Esophagus squamous epithelium (tissue), 4 donors: ENCODE measurements at regions not wholly inside any gene's neighbourhood (a gene's known extent, or its start where the extent isn't known, plus 50 kb on each side); places are given as distances from the start of the nearest gene placed in this dataset.

Experiments
- CTCF ChIP-seq, 6 experiments: fragments of 450-650 bp in 4 of 6; fragments of 200-600 bp in 2 of 6; sonication (generic) in 2 of 6; IDR thresholded peaks; one replicate each; pipeline ENCODE4 v1.5.1; 2016 to 2019; ENCODE audit warnings: antibody characterized with exemption in 6 of 6, mild to moderate bottlenecking in 4 of 6, moderate library complexity in 4 of 6
- POLR2A ChIP-seq, 4 donors: fragments of 450-650 bp; IDR thresholded peaks; one replicate each; pipeline ENCODE4 v1.6.1; 2017; ENCODE audit warnings: antibody characterized with exemption in 4 of 4, mild to moderate bottlenecking in 4 of 4, moderate library complexity in 3 of 4

- TF ChIP-seq CTCF (IDR thresholded peaks at IDR 0.05): no peak
- TF ChIP-seq POLR2A (IDR thresholded peaks at IDR 0.05): no peak
Observed at GRCh38 chr12:87384226-87384625, 645.0 kb downstream of the C12orf50 start.
